ENCODE measurements at regions not wholly inside any gene's neighbourhood (a gene's known extent, or its start where the extent isn't known, plus 50 kb on each side); places are given as distances from the start of the nearest gene placed in this dataset.

DNA sequence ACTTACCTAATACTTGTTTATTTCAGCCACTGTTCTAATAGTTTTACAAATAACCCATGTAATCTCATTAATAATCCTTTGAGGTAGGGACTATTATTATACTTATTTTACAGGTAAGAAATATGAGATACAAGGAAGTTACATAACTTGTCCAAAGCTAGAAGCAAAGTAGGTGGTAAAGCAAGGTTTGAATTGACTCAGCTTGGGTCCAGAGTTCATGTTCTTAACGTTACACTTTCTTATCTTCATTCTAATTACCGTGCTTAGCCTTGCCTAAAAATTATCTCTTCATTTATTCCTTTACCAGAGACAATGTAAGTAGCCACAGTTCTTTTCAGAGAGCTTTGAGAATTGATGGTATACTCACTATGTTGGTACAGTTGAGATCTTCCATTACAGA lies 743.6 kb downstream of the KCNJ3 start (continued):
- TF ChIP-seq, protein P1, sequence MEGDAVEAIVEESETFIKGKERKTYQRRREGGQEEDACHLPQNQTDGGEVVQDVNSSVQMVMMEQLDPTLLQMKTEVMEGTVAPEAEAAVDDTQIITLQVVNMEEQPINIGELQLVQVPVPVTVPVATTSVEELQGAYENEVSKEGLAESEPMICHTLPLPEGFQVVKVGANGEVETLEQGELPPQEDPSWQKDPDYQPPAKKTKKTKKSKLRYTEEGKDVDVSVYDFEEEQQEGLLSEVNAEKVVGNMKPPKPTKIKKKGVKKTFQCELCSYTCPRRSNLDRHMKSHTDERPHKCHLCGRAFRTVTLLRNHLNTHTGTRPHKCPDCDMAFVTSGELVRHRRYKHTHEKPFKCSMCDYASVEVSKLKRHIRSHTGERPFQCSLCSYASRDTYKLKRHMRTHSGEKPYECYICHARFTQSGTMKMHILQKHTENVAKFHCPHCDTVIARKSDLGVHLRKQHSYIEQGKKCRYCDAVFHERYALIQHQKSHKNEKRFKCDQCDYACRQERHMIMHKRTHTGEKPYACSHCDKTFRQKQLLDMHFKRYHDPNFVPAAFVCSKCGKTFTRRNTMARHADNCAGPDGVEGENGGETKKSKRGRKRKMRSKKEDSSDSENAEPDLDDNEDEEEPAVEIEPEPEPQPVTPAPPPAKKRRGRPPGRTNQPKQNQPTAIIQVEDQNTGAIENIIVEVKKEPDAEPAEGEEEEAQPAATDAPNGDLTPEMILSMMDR (conservative IDR thresholded peaks at IDR 0.05; ENCODE audit: low read depth in 2 of 2), result no peak
- no peak for TF ChIP-seq EZH2phosphoT487 (IDR thresholded peaks at IDR 0.05; ENCODE audit: unreplicated experiment)

GRCh38 chr2:155431004-155431507 lies 732.6 kb downstream of the KCNJ3 start:
- H3F3A ChIP-seq (replicated peaks; ENCODE audit: low read depth), result no peaks in the 10 kb centered on the region
- H3K79me2 ChIP-seq (replicated peaks; ENCODE audit: insufficient read depth), result no peaks in the 10 kb centered on the region

More at GRCh38 chr2:155431004-155431507, 732.6 kb downstream of the KCNJ3 start:
- no peak for DNase-seq (ENCODE audit: low spot score)
- Histone ChIP-seq H3K4me2 (no peak overlapping the region), H2AFZ (no peak overlapping the region), H3K9me2 (ENCODE audit: insufficient read depth) (no peaks in the 10 kb centered on the region), H4K20me1 (replicated peaks; ENCODE audit: insufficient read depth) (no peaks in the 10 kb centered on the region), H3K27me3 (ENCODE audit: insufficient read depth) (no peaks in the 10 kb centered on the region), H3K4me1 (ENCODE audit: insufficient read depth) (no peaks in the 10 kb centered on the region), H3K27ac (ENCODE audit: low read depth) (no peak overlapping the region), H3K4me3 (no peak overlapping the region), H3K36me3 (ENCODE audit: insufficient read depth) (no peaks in the 10 kb centered on the region)
- Mint-ChIP-seq H3K36me3 (ENCODE audit: low read depth) (no peaks in the 10 kb centered on the region), H3K4me3 (no peak overlapping the region), H3K27me3 (ENCODE audit: insufficient read depth, low read depth, poor library complexity) (no peaks in the 10 kb centered on the region), H3K9me3 (no peaks in the 10 kb centered on the region), H3K4me1 (no peaks in the 10 kb centered on the region), H3K27ac (no peak overlapping the region; the same call in 1 of the 2 replicates)
- TF ChIP-seq CREB1 (CRISPR knock-in tag; IDR thresholded peaks at IDR 0.05; ENCODE audit: low read depth) (no peak), NANOG (IDR thresholded peaks at IDR 0.05; ENCODE audit: borderline replicate concordance) (no peak), JUNB (IDR thresholded peaks at IDR 0.05; ENCODE audit: unreplicated experiment) (no peak), POLR2AphosphoS5 (IDR thresholded peaks at IDR 0.05; ENCODE audit: low read depth) (no peak), EZH2phosphoT487 (IDR thresholded peaks at IDR 0.05; ENCODE audit: unreplicated experiment) (no peak), STAT1 (IDR thresholded peaks at IDR 0.05; ENCODE audit: unreplicated experiment) (no peak), REST (IDR thresholded peaks at IDR 0.05; ENCODE audit: unreplicated experiment) (no peak), ZNF114 (CRISPR knock-in tag; IDR thresholded peaks at IDR 0.05) (no peak)
- TF ChIP-seq, protein P2, sequence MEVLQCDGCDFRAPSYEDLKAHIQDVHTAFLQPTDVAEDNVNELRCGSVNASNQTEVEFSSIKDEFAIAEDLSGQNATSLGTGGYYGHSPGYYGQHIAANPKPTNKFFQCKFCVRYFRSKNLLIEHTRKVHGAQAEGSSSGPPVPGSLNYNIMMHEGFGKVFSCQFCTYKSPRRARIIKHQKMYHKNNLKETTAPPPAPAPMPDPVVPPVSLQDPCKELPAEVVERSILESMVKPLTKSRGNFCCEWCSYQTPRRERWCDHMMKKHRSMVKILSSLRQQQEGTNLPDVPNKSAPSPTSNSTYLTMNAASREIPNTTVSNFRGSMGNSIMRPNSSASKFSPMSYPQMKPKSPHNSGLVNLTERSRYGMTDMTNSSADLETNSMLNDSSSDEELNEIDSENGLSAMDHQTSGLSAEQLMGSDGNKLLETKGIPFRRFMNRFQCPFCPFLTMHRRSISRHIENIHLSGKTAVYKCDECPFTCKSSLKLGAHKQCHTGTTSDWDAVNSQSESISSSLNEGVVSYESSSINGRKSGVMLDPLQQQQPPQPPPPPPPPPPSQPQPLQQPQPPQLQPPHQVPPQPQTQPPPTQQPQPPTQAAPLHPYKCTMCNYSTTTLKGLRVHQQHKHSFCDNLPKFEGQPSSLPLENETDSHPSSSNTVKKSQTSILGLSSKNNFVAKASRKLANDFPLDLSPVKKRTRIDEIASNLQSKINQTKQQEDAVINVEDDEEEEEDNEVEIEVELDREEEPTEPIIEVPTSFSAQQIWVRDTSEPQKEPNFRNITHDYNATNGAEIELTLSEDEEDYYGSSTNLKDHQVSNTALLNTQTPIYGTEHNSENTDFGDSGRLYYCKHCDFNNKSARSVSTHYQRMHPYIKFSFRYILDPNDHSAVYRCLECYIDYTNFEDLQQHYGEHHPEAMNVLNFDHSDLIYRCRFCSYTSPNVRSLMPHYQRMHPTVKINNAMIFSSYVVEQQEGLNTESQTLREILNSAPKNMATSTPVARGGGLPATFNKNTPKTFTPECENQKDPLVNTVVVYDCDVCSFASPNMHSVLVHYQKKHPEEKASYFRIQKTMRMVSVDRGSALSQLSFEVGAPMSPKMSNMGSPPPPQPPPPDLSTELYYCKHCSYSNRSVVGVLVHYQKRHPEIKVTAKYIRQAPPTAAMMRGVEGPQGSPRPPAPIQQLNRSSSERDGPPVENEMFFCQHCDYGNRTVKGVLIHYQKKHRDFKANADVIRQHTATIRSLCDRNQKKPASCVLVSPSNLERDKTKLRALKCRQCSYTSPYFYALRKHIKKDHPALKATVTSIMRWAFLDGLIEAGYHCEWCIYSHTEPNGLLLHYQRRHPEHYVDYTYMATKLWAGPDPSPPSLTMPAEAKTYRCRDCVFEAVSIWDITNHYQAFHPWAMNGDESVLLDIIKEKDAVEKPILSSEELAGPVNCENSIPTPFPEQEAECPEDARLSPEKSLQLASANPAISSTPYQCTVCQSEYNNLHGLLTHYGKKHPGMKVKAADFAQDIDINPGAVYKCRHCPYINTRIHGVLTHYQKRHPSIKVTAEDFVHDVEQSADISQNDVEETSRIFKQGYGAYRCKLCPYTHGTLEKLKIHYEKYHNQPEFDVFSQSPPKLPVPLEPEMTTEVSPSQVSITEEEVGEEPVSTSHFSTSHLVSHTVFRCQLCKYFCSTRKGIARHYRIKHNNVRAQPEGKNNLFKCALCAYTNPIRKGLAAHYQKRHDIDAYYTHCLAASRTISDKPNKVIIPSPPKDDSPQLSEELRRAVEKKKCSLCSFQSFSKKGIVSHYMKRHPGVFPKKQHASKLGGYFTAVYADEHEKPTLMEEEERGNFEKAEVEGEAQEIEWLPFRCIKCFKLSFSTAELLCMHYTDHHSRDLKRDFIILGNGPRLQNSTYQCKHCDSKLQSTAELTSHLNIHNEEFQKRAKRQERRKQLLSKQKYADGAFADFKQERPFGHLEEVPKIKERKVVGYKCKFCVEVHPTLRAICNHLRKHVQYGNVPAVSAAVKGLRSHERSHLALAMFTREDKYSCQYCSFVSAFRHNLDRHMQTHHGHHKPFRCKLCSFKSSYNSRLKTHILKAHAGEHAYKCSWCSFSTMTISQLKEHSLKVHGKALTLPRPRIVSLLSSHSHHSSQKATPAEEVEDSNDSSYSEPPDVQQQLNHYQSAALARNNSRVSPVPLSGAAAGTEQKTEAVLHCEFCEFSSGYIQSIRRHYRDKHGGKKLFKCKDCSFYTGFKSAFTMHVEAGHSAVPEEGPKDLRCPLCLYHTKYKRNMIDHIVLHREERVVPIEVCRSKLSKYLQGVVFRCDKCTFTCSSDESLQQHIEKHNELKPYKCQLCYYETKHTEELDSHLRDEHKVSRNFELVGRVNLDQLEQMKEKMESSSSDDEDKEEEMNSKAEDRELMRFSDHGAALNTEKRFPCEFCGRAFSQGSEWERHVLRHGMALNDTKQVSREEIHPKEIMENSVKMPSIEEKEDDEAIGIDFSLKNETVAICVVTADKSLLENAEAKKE (CRISPR knock-in tag; IDR thresholded peaks at IDR 0.05), result no peak
- ATAC-seq, result no peak

Data from GM23338 (cell line).